HCT116 (cell line): ENCODE measurements at regions not wholly inside any gene's neighbourhood (a gene's known extent, or its start where the extent isn't known, plus 50 kb on each side); places are given as distances from the start of the nearest gene placed in this dataset.

Experiments used
- ATAC-seq: fragments of 200-7000 bp; cut with Tn5 transposase; 2 replicates; pipeline ENCODE4 v1.9.1; 2020; ENCODE audit warnings: mild to moderate bottlenecking, moderate library complexity
- BruUV-seq: library from RNA; stranded (reverse); fragments of 400-500 nt; replicated peaks from 2 replicates; lab custom pipeline; 2021; lab: Mats Ljungman, UMichigan
- CTCF ChIA-PET: fragments of 300-600 bp; sonication (Branson Sonifier 250); formaldehyde crosslinking; loops from one replicate; lab custom pipeline; 2021; ENCODE audit warnings: antibody characterized with exemption; lab: Charles Lee
- POLR2A ChIA-PET: fragments of 300-600, 350-600 bp; sonication (Branson Sonifier 250); formaldehyde crosslinking; loops from one replicate; lab custom pipeline; 2021; ENCODE audit warnings: antibody characterized with exemption; lab: Charles Lee
- RAD21 ChIA-PET, 2 experiments: fragments of 300-600 bp; sonication (Branson Sonifier 250); formaldehyde crosslinking; loops; one replicate each; lab custom pipeline; 2023; ENCODE audit warnings: low total read pairs in 2 of 2; ENCODE audit not compliant: uncharacterized antibody in 2 of 2, unreplicated experiment in 2 of 2, low non-redundant PET in 1 of 2; lab: Charles Lee
- DNase-seq: peaks from one replicate; pipeline ENCODE4 v3.0.0-alpha.2; 2010; ENCODE audit warnings: low read depth, low spot score
- H2AFZ ChIP-seq: fragments of 200-600 bp; shearing (Covaris generic), sonication (generic); 2 replicates; pipeline ENCODE4 v1.6.1; 2017; ENCODE audit warnings: low read depth, mixed run types, mixed read lengths, antibody characterized with exemption, low read length; ENCODE audit not compliant: poor library complexity, severe bottlenecking
- H3K27ac ChIP-seq: 2 replicates; pipeline ENCODE4 v1.5.1; 2012; ENCODE audit warnings: low read depth, low read length
- H3K27me3 ChIP-seq: fragments of 200-600 bp; sonication (generic); 2 replicates; pipeline ENCODE4 v1.6.1; 2016; ENCODE audit warnings: mixed run types, low read length, mixed read lengths; ENCODE audit not compliant: insufficient read depth
- H3K36me3 ChIP-seq, 2 experiments: fragments of 200-500 bp in 1 of 2; fragments of 200-600 bp in 1 of 2; sonication (Bioruptor generic) in 1 of 2; sonication (generic) in 1 of 2; 2 replicates each; pipeline versions ENCODE4 v1.5.1 to v1.6.1; 2014 to 2016; ENCODE audit warnings: low read length in 2 of 2, inconsistent platforms in 1 of 2, mixed read lengths in 1 of 2, mixed run types in 1 of 2; ENCODE audit not compliant: insufficient read depth in 2 of 2, control insufficient read depth in 1 of 2
- H3K4me1 ChIP-seq, 2 experiments: fragments of 200-600 bp in 1 of 2; sonication (generic) in 1 of 2; 2 replicates each; pipeline versions ENCODE4 v1.5.1 to v1.6.1; 2012 to 2017; ENCODE audit warnings: low read length in 2 of 2, inconsistent platforms in 1 of 2, mild to moderate bottlenecking in 1 of 2, mixed read lengths in 1 of 2, mixed run types in 1 of 2, moderate library complexity in 1 of 2; ENCODE audit not compliant: insufficient read depth in 2 of 2, control insufficient read depth in 1 of 2
- H3K4me2 ChIP-seq: fragments of 200-600 bp; sonication (generic); 2 replicates; pipeline ENCODE4 v1.6.1; 2017; ENCODE audit warnings: mixed run types, low read length, mixed read lengths
- H3K4me3 ChIP-seq, 2 experiments: fragments of 200-600 bp in 1 of 2; sonication (generic) in 1 of 2; replicated peaks in 1 of 2; 2 replicates each; pipeline ENCODE4 v1.5.1; 2011 to 2016; ENCODE audit warnings: low read length in 2 of 2, control low read depth in 1 of 2, low read depth in 1 of 2, mild to moderate bottlenecking in 1 of 2, mixed read lengths in 1 of 2, mixed run types in 1 of 2
- H3K79me2 ChIP-seq: fragments of 200-600 bp; sonication (generic); 2 replicates; pipeline ENCODE4 v1.6.1; 2017; ENCODE audit warnings: mild to moderate bottlenecking, mixed run types, low read length, moderate library complexity, mixed read lengths; ENCODE audit not compliant: insufficient read depth
- H3K9ac ChIP-seq: fragments of 200-600 bp; sonication (generic); 2 replicates; pipeline ENCODE4 v1.6.1; 2016; ENCODE audit warnings: low read length, mixed read lengths
- H3K9me2 ChIP-seq: fragments of 200-600 bp; sonication (generic), shearing (Covaris generic); 2 replicates; pipeline ENCODE4 v1.6.1; 2017; ENCODE audit warnings: mixed run types, mild to moderate bottlenecking, moderate library complexity; ENCODE audit not compliant: insufficient read depth
- H3K9me3 ChIP-seq, 2 experiments: fragments of 200-500 bp in 1 of 2; fragments of 200-600 bp in 1 of 2; sonication (Bioruptor generic) in 1 of 2; sonication (generic) in 1 of 2; 2 replicates each; pipeline ENCODE4 v1.6.1; 2014 to 2017; ENCODE audit warnings: low read length in 2 of 2, mixed read lengths in 2 of 2, inconsistent platforms in 1 of 2, low read depth in 1 of 2, mild to moderate bottlenecking in 1 of 2, mixed run types in 1 of 2, moderate library complexity in 1 of 2; ENCODE audit not compliant: control insufficient read depth in 1 of 2, insufficient read depth in 1 of 2
- H4K20me1 ChIP-seq: fragments of 200-600 bp; sonication (generic), shearing (Covaris generic); 2 replicates; pipeline ENCODE4 v1.6.1; 2017; ENCODE audit warnings: mixed run types, mild to moderate bottlenecking, moderate library complexity; ENCODE audit not compliant: insufficient read depth
- ATF3 ChIP-seq: IDR thresholded peaks from 2 replicates; pipeline ENCODE4 v1.6.1; 2012
- CBX3 ChIP-seq: IDR thresholded peaks from 2 replicates; pipeline ENCODE4 v1.6.1; 2012; ENCODE audit warnings: low read depth
- EGR1 ChIP-seq: IDR thresholded peaks from 2 replicates; pipeline ENCODE4 v1.6.1; 2012; ENCODE audit warnings: low read depth
- EZH2 ChIP-seq: fragments of 200-600 bp; sonication (generic); IDR thresholded peaks from 2 replicates; pipeline ENCODE4 v1.6.1; 2017; ENCODE audit warnings: antibody characterized with exemption, mixed run types
- POLR2AphosphoS5 ChIP-seq: IDR thresholded peaks from 2 replicates; pipeline ENCODE4 v1.6.1; 2011; ENCODE audit warnings: mild to moderate bottlenecking, low read depth, low read length, moderate library complexity
- RAD21 ChIP-seq: IDR thresholded peaks from 2 replicates; pipeline ENCODE4 v1.6.1; 2012; ENCODE audit warnings: low read depth, mild to moderate bottlenecking
- SIN3A ChIP-seq: IDR thresholded peaks from 2 replicates; pipeline ENCODE4 v1.6.1; 2012; ENCODE audit warnings: low read depth
- SP1 ChIP-seq: IDR thresholded peaks from 2 replicates; pipeline ENCODE4 v1.6.1; 2012; ENCODE audit warnings: low read depth
- TCF7L2 ChIP-seq: IDR thresholded peaks from 2 replicates; pipeline ENCODE4 v1.7.0; 2011; ENCODE audit warnings: borderline replicate concordance, inconsistent platforms; ENCODE audit not compliant: insufficient read depth, insufficient read length; ENCODE audit errors: extremely low read depth
- ZBTB33 ChIP-seq: IDR thresholded peaks from 2 replicates; pipeline ENCODE4 v1.6.1; 2011; ENCODE audit warnings: mild to moderate bottlenecking, low read length, moderate library complexity; ENCODE audit not compliant: insufficient replicate concordance; ENCODE audit errors: extremely low read depth
- ZFX ChIP-seq: fragments of 450-650 bp; IDR thresholded peaks from 2 replicates; pipeline ENCODE4 v1.6.1; 2017
- intact Hi-C: fragments of 100-400 bp; cut with micrococcal nuclease; formaldehyde crosslinking; loops from 2 replicates; pipeline ENCODE4 v1.10.0; 2022
- TF ChIP-seq, protein P1 (sequence below): IDR thresholded peaks from 2 replicates; pipeline ENCODE4 v1.6.1; 2012

- Histone ChIP-seq H2AFZ (no peak overlapping the region), H3K36me3 (no peaks in the 10 kb centered on the region), H3K4me3 (no peak overlapping the region), H4K20me1 (no peaks in the 10 kb centered on the region), H3K27me3 (no peaks in the 10 kb centered on the region), H3K4me1 (no peaks in the 10 kb centered on the region), H3K27ac (no peak overlapping the region)
- ChIA-PET RAD21 (no interaction called here), POLR2A (no interaction called here)
- no peak for DNase-seq
- intact Hi-C loops, result no loop called here
- TF ChIP-seq, protein P1, sequence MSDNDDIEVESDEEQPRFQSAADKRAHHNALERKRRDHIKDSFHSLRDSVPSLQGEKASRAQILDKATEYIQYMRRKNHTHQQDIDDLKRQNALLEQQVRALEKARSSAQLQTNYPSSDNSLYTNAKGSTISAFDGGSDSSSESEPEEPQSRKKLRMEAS, result no peak
- TF ChIP-seq SP1 (no peak), CBX3 (no peak), ZBTB33 (no peak), ZFX (no peak), POLR2AphosphoS5 (no peak), RAD21 (no peak), TCF7L2 (no peak), ATF3 (no peak), EGR1 (no peak), SIN3A (no peak), EZH2 (no peak)
- TF ChIP-seq, all 23 proteins: peak for 0
- no peaks in the 10 kb centered on the region for H3K9me2 ChIP-seq
- CTCF ChIA-PET, result no interaction called here
- H3K9me3 ChIP-seq, result no peaks in the 10 kb centered on the region
- H3K79me2 ChIP-seq, result no peaks in the 10 kb centered on the region
- no peak for ATAC-seq
- H3K9ac ChIP-seq, result no peak overlapping the region
- no TSS peak for BruUV-seq
- no peak overlapping the region for H3K4me2 ChIP-seq
These were observed 238.9 kb downstream of the ACTR3B start for GRCh38 chr7:152998420-152998819.
